Testis (tissue), 2 donors: ENCODE measurements at regions not wholly inside any gene's neighbourhood (a gene's known extent, or its start where the extent isn't known, plus 50 kb on each side); places are given as distances from the start of the nearest gene placed in this dataset.

Source experiments
- CTCF ChIP-seq, 3 experiments: fragments of 450-650 bp in 2 of 3; fragments of 200-600 bp in 1 of 3; sonication (generic) in 1 of 3; IDR thresholded peaks; one replicate each; pipeline ENCODE4 v1.5.1; 2016 to 2019; ENCODE audit warnings: antibody characterized with exemption in 3 of 3, mild to moderate bottlenecking in 2 of 3, moderate library complexity in 1 of 3
- POLR2A ChIP-seq: fragments of 450-650 bp; IDR thresholded peaks from one replicate; pipeline ENCODE4 v1.6.1; 2017; ENCODE audit warnings: antibody characterized with exemption, mild to moderate bottlenecking, moderate library complexity

DNA sequence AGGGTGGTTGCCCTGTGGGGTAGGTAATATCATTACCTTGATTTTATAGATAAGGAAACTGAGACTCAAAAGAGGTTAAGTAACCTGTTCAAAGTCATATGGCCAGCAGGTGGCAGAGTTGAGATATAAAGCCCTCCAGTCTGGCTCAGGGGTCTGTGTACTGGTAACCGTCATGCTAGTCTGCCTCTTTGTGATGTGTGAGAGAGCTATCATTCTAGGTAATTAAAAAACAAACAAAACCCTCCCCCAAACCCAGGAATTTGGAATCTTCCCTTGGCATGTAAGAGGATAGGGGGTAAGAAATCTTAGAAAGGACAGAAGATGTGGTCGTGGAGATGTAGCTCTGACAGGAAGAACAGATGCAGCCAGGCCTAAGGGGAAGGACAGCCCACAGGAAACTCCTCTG lies 206.0 kb downstream of the CDC5L start:
- TF ChIP-seq CTCF (IDR thresholded peaks at IDR 0.05) (peak in 2 of 3 experiments; percentile 44 to 52), POLR2A (no peak)
